HG03103 (cell line): ENCODE measurements at regions not wholly inside any gene's neighbourhood (a gene's known extent, or its start where the extent isn't known, plus 50 kb on each side); places are given as distances from the start of the nearest gene placed in this dataset.

Experiments
- ATAC-seq: cut with Tn5 transposase; IDR thresholded peaks from one replicate; pipeline ENCODE4 v1.9.1; 2021; ENCODE audit warnings: low read depth; ENCODE audit not compliant: unreplicated experiment

- no peak for ATAC-seq
These were observed 261.4 kb upstream of the PRDM1 start for GRCh38 chr6:105824732-105825131.

GRCh38 chr6:105821777-105822176 lies 264.4 kb upstream of the PRDM1 start:
- no peak for ATAC-seq

DNA sequence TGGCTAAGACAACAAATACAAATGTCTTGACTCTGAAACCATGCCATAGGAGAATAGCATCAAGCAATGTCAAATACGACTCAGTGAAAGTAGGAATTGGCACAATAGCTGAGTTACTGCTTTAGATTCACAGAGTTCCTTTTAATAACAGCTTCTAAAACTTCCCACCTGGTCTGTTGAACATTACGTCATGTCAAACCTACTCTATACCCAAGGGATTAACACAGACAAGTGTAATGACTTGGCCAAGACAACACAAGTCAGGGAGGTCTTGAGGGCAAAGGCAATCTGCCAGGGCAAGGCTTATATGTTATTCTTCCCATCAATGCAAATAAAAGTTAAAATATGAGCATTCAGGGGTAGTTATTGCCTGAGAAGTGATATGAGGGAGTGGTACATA lies 265.1 kb upstream of the PRDM1 start:
- no peak for ATAC-seq

- ATAC-seq, result no peak
These were observed 266.4 kb upstream of the PRDM1 start for GRCh38 chr6:105819745-105820144.

- ATAC-seq, result no peak
These were observed 267.6 kb upstream of the PRDM1 start for GRCh38 chr6:105818505-105818904.

- ATAC-seq, result no peak
These were observed 268.2 kb upstream of the PRDM1 start for GRCh38 chr6:105817961-105818360.

DNA sequence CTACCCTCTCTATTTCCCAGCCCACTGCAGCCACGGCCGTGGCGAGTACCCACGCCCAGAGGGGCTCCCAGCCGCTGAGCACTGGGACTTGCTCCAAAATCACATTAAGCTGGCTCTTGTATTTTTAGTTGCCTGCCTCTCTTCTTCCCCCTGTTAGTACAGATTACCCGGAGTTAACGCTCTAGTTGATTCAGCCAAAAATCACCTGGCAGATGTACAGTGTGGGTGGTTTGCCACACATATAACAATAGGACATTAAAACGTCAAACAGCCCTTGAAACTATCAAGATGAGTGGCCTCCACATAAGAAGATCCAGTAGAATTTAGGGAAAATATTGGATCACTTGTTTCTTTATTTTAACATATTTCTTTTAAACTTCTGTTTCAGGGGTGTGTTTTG lies 268.8 kb upstream of the PRDM1 start:
- ATAC-seq, result no peak

DNA sequence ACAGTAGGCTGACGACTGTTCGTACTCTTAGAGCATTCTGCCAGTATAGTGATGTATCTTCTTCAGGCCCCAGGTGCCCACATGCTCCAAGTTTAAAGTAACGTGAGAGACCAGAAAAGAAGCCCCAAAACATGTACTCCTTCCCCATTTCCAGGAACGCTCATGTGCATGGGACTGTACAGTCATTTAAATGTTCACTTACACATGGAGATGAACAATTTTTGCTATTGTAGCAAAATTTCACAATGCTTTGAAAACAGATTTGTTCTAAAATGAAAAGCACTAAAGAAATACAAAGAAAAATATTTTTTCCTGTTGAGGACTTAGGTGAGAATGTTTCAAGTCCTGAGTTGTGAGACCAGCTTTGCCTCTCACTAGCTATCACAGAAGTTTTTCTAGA lies 269.3 kb upstream of the PRDM1 start:
- ATAC-seq, result no peak

DNA sequence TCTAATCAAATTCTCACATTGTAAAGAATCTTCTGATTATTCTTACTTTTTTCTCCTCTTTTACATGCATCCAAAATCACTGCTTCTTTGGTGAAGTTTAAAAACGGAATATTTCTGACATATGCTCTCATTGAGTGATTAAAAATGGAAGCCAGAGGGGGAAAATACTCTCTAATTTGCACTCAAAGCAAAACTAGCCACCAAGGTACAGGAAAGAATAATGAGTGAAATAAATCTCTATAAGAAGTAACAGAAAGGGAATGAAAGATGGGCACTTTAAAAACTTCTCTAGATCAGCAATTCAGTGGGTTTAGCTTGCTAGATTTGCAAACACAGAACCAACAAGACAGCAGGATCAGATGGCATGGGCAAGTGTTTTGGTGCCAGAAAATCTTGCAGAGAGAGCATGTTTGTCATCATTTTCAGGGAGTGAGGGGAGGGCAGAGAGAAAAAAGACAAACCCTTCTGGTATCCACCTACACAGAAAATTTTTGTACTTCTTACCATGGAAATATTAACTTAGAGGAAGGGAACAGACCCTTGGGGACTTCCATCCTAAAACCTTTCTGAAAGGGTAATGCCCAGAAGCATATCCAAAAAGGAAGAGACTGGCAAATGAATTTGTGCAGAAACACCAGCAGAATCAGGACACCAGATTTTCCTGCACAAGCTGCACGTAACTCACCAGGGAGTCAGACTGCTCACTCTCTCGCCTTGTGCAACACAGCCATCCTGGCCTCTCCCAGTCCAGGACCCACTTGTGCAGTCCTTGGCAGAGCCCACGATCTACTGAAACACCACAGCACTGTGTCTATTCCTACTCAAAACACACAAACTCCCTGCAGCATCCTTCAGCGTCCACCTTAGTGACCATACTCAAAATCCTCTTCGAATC lies 270.2 kb upstream of the PRDM1 start:
- ATAC-seq, result no peak

GRCh38 chr6:105814745-105815536 lies 271.2 kb upstream of the PRDM1 start:
- ATAC-seq, result no peak

DNA sequence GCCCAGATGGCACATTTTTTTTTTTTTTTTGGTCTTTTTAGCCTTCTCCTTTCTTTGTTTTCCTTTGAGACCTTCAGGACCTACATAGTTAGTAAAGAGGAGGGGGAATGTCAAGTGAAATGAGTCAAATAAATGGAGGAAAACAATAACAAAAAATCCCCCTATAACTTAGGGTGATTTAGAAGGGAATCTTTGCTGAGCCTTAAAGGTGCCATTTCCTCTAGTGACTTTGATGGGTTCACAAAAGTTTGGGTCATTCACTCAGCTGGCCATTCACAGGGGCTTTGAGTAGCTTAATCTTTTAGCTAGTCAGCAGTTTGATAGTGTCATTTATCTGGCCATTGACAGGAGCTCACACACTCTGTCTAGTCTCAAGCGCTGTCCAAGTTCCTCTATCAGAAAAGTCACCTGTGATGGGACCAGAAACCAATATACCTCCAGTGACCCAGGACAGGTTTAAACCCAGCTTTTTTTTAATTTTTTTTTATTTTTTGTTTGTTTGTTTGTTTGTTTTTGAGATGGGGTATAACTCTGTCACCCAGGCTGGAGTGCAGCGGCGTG lies 275.1 kb upstream of the PRDM1 start:
- no peak for ATAC-seq

DNA sequence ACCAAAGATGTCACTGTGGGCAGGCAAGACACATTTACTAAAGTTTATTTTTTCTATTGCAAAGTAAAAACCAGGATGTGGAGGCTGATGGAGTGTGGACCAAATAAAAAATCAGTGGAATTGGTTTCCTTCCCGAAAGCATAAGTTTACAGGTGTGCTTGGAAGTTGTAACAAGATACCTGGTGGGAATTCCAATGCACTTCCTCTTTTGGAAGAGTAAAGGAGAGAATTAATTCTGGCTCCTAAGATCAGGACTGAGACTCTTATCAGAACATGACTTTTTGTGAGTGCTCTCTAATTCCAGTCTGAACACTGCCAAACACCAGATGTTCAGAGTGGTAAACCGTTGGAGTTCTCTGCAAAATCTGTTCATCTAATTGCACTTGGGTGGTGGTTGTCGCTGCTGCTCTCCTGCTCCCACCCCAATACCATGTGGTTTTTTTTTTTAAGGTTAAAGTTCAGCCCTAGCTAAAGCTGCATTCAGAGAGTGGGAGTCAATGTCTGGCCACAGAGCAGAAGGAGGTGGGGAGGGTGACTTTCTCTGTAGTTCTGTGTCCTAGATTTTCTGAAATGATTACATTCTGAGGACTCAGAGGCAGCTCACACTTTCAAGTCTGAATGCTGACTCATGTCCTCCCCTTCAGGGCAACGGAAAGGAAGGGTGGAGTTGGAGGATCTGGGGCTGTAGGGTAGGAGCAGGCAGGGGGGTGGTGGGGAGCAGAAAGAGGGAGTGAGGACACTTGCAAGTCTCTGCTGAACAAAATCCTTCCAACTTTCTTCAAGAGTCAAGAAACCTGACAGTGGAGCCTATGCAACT lies 275.8 kb upstream of the PRDM1 start:
- ATAC-seq, result no peak

GRCh38 chr6:105808571-105808970 lies 277.6 kb upstream of the PRDM1 start:
- ATAC-seq, result no peak

- ATAC-seq, result no peak
These were observed 278.2 kb upstream of the PRDM1 start for GRCh38 chr6:105807905-105808304.

- ATAC-seq, result no peak
These were observed 279.6 kb upstream of the PRDM1 start for GRCh38 chr6:105806486-105806920.

DNA sequence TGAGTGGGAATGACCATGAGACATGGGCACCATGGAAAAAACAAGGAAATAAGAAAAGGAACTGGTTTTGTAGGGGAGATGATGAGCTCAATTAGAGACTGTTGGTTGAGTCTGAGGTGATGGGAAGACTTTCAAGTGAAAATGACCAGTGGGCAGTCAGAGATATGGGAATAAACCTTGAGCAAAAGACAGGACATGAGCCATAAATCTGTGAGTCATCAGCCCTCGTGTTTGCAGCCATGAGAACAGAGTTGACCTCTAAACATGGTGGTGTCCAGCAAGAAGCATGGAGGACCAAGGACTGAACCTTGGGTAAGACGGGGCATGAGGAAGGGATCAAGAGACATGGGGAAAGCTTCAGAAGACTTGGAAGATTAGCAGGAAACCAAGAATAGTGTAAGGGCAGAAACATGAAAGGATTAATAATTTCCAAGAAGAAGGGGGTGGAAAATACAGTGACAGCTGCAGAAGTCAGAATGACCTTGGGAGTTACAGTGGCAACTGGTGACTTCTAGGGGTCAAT lies 280.6 kb upstream of the PRDM1 start:
- no peak for ATAC-seq

DNA sequence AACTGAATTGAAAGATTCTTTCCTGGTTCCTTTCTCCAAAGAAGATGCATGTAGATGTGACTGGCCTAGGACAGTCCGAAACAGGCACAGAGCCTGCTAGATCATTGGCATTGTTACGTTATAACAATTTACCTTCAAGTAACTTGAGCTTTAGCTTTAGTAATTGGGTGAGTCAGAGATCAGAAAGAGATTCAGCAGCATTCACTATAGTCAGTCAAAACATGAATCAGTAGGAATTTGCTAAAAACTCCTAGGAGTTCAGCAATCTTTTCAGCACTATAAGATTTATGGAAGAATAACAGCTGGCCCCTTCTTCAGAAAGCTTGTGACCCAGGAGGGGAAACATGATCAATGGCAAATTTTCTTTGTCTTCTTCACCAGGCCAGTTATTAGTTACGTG lies 281.7 kb upstream of the PRDM1 start:
- no peak for ATAC-seq

GRCh38 chr6:105804000-105804399 lies 282.1 kb upstream of the PRDM1 start:
- ATAC-seq, result no peak

DNA sequence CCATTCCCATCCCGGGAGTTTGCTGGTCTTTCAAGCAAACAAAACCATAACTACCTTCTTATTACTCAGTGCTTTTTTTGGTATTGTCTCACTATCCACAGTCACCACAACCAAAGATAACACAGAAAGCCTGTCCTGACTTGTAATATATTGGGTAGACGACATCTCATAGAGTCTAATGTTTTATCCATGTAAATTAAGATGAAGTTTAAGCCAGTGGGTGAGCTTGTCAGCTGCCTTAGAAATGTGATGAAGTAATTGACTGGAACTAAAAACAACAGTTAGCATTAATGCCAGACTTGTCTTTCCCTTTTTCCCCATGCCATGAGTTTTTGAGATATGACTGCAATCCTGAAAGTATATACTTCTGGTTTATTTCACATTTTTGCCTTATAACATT lies 282.7 kb upstream of the PRDM1 start:
- no peak for ATAC-seq

DNA sequence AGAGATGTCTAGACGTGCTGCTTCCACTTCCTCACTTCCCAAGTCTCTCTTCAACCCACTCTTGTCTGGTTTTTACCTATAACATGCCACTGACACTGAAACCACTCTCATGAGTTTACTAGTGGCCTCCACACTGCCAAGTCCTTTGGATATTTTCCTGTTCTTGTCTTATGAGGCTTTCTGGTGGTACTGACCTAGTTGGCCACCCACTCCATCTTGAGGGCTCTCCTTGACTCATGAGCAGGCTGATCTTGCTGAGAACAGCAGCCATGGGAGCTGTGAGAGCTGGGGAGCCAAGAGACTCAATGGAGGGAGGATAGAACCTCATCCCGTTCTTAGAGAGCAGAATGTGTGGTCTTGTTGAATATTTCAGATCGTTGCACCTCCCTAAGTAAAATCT lies 283.4 kb upstream of the PRDM1 start:
- no peak for ATAC-seq
